Activated naive CD8-positive, alpha-beta T cell treated with anti-CD3 and anti-CD28 coated beads for 36 hours (primary cell): ENCODE measurements at regions not wholly inside any gene's neighbourhood (a gene's known extent, or its start where the extent isn't known, plus 50 kb on each side); places are given as distances from the start of the nearest gene placed in this dataset.
"Not testable (repeated sequence)": the region's sequence is repeated elsewhere in the genome, so short reads cannot be mapped to it uniquely, and the experiment has no call there.

Experiments
- DNase-seq: peaks from one replicate; pipeline ENCODE4 v3.0.0; 2021
- H3K27ac Mint-ChIP-seq: one replicate; pipeline ENCODE4 v1.8.0; 2022; ENCODE audit warnings: mild to moderate bottlenecking, moderate library complexity, mixed read lengths
- H3K27me3 Mint-ChIP-seq: one replicate; pipeline ENCODE4 v1.8.0; 2022; ENCODE audit warnings: mild to moderate bottlenecking, mixed read lengths
- H3K36me3 Mint-ChIP-seq: one replicate; pipeline ENCODE4 v1.8.0; 2021; ENCODE audit warnings: mild to moderate bottlenecking, mixed read lengths
- H3K4me1 Mint-ChIP-seq: one replicate; pipeline ENCODE4 v1.8.0; 2021; ENCODE audit warnings: mixed read lengths
- H3K4me3 Mint-ChIP-seq: one replicate; pipeline ENCODE4 v1.8.0; 2022; ENCODE audit warnings: mild to moderate bottlenecking, moderate library complexity, mixed read lengths
- H3K9me3 Mint-ChIP-seq: one replicate; pipeline ENCODE4 v1.8.0; 2022; ENCODE audit warnings: mixed read lengths

- not testable (repeated sequence) for H3K36me3 Mint-ChIP-seq, H3K9me3 Mint-ChIP-seq, H3K27me3 Mint-ChIP-seq, H3K4me3 Mint-ChIP-seq
- Mint-ChIP-seq H3K27ac (peak overlapping the region; percentile 78), H3K4me1 (peaks cover 15% of the 10 kb centered on the region)
- DNase-seq, result peak; percentile 4
Measured at GRCh38 chr2:111315188-111315917, 194.6 kb downstream of the BCL2L11 start.

DNA sequence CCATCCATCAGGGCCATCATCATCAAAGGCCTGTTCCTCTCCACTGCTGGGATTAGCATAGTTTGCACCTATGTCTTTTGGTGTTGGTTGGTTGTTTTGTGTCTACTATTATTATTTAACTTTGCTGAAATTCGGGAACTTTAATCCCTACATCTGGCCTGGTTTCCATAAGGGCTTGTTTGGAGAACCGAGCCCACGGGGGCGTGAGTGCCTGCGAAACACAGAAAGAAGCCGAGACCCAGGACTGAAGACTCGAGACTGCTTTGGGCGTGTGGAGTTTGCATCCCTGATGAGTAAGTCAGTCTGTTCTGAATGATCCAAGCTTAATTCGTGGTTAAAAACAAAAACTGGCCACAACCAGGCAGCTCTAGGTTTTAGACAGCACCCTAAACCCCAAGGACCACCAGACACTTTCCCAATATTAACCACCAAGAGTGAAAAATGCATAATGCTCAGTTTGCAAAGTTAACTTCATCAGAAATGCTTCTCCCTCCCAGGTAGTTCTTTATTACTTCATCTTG, 195.6 kb downstream of the BCL2L11 start:
- DNase-seq, result peak; percentile 3
- Mint-ChIP-seq H3K27ac (peak overlapping the region; percentile 93), H3K4me1 (peaks cover 15% of the 10 kb centered on the region), H3K4me3 (peak overlapping the region; percentile 33)
- not testable (repeated sequence) for H3K9me3 Mint-ChIP-seq, H3K27me3 Mint-ChIP-seq, H3K36me3 Mint-ChIP-seq

GRCh38 chr2:111316881-111317549, 196.3 kb downstream of the BCL2L11 start:
- H3K9me3 Mint-ChIP-seq, H3K27ac Mint-ChIP-seq, H3K27me3 Mint-ChIP-seq, H3K36me3 Mint-ChIP-seq, H3K4me3 Mint-ChIP-seq: not testable (repeated sequence)
- H3K4me1 Mint-ChIP-seq, result peaks cover 15% of the 10 kb centered on the region
- DNase-seq, result peak; percentile 20

DNA sequence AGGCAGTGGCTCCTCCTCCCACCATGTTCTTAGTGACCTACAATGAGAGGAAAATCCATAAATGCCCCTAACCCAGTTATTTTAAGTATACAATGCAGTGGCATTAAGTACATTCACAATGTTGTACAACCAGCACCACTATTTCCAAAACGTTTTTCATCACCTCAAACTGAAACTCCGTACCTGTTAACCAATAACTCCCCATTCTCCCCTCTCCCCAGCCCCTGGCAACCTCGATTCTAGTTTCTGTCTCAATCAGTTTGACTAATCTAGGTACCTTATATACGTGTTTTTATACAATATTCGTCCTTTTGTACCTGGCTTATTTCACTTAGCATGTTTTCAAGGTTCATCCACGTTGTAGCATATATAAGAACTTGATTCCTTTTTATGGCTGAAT, 198.8 kb downstream of the BCL2L11 start:
- not testable (repeated sequence) for H3K9me3 Mint-ChIP-seq, H3K36me3 Mint-ChIP-seq, H3K4me3 Mint-ChIP-seq, H3K27ac Mint-ChIP-seq, H3K27me3 Mint-ChIP-seq, DNase-seq
- H3K4me1 Mint-ChIP-seq, result peaks cover 15% of the 10 kb centered on the region

DNA sequence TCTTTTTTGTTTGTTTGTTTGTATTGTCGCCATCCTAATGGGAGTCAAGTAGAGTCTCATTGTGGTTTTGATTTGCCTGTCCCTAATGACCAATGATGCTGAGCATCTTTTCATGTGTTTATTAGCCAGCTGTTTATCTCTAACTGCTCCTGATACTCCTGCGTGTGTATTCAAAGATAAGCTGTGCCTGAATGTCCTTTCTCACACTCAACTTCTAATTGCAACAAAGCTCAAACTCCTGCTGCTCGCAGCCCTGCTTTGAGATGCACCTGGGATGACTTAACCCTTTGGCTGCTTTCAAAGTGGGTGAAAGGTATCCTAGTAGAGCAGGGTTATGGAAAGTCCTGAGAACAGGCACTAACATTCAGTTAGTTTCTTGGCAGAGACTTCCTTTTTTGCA, 199.6 kb downstream of the BCL2L11 start:
- not testable (repeated sequence) for H3K4me3 Mint-ChIP-seq, DNase-seq, H3K9me3 Mint-ChIP-seq, H3K36me3 Mint-ChIP-seq, H3K27me3 Mint-ChIP-seq
- Mint-ChIP-seq H3K27ac (peak overlapping the region; percentile 42), H3K4me1 (peaks cover 15% of the 10 kb centered on the region)

DNA sequence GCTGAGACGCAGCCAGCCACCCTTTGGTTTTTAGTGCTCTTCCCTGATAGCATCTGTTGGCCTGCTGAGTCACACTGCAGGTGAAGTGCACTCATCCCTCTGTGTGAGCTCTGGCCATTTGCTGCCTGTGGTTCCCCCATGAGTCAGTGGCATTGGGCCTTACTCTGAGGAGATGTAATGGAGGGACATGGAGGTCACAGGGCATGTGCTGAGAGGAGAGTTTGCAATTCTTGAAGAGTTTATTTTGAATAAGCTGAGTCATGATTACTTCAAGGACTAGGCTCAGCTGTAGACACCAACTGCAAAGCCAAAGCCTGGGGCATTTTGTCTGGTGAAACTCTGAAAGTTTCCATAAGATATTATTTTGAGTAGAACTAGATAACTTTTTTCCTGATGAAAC, 200.3 kb downstream of the BCL2L11 start:
- H3K36me3 Mint-ChIP-seq, H3K27ac Mint-ChIP-seq, H3K4me3 Mint-ChIP-seq, H3K9me3 Mint-ChIP-seq, DNase-seq, H3K27me3 Mint-ChIP-seq: not testable (repeated sequence)
- peaks cover 15% of the 10 kb centered on the region for H3K4me1 Mint-ChIP-seq

DNA sequence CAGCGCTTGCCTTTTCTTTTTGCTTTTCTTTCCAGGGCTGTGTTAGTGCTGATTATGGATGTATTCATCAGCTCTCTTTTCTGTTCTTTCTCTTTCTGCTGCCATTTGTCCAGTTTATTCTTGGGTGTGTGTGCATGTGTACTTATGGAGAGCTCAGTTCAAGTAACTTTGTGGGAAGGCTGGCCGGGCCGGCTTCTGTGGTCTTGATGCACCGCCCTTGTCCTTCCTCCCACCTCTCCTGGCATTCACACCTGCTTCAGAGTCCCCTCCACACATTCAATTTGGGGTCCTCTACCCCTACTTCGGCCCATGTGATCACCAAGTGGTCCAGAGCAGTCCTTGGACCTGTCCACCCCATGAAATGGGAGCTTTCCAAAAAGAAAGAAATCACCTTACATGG, 202.7 kb downstream of the BCL2L11 start:
- H3K27ac Mint-ChIP-seq, H3K9me3 Mint-ChIP-seq, H3K4me3 Mint-ChIP-seq, DNase-seq, H3K27me3 Mint-ChIP-seq, H3K36me3 Mint-ChIP-seq, H3K4me1 Mint-ChIP-seq: not testable (repeated sequence)

DNA sequence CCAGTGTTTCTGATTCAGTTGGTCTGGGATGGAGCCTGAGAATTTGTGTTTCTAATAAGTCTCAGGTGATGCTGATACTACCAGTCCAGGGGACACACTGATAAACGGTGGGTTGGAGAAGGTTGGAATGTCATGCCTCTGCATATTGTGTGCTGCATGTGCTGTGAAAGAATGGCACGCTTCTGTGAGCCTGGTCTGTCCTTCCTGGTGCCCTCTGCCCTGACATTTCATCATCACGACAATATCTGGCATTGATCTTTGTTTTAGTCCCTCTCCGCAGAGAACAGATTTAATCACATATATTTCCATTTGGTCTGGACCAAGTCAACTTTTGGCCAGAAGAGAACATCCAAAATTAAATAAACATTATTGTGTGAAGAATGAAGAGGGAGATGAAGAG, 207.0 kb downstream of the BCL2L11 start:
- not testable (repeated sequence) for H3K27me3 Mint-ChIP-seq, H3K4me1 Mint-ChIP-seq, H3K9me3 Mint-ChIP-seq, H3K27ac Mint-ChIP-seq, H3K4me3 Mint-ChIP-seq, DNase-seq, H3K36me3 Mint-ChIP-seq

DNA sequence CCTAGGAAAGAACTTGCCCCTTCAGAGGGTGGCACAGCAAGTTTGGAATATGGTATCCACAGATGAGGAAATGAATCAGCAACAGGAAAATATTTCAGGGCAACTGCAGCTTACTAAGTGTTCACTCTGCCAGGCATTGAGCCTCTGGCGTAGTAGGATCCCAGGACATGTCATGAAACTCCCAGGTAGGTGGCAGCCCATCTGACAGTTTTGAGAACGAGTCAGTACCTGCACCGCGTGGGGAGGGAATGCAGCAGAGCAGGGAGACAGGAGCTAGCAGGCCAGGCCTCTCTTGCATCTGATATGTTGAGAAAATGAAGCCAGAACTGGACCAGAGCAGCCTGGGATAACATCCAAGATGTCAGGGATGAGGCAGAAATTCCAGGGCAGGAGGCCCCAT, 208.6 kb downstream of the BCL2L11 start:
- H3K4me3 Mint-ChIP-seq, H3K27ac Mint-ChIP-seq, H3K9me3 Mint-ChIP-seq, H3K4me1 Mint-ChIP-seq, H3K36me3 Mint-ChIP-seq, DNase-seq, H3K27me3 Mint-ChIP-seq: not testable (repeated sequence)

GRCh38 chr2:111331099-111331724, 210.5 kb downstream of the BCL2L11 start:
- not testable (repeated sequence) for H3K27me3 Mint-ChIP-seq, H3K27ac Mint-ChIP-seq, H3K4me1 Mint-ChIP-seq, H3K4me3 Mint-ChIP-seq, DNase-seq, H3K36me3 Mint-ChIP-seq, H3K9me3 Mint-ChIP-seq

- not testable (repeated sequence) for H3K9me3 Mint-ChIP-seq, H3K27ac Mint-ChIP-seq, H3K4me1 Mint-ChIP-seq, H3K4me3 Mint-ChIP-seq, H3K36me3 Mint-ChIP-seq, DNase-seq, H3K27me3 Mint-ChIP-seq
Measured at GRCh38 chr2:111335220-111335907, 214.7 kb downstream of the BCL2L11 start.

GRCh38 chr2:111338474-111338873, 217.8 kb downstream of the BCL2L11 start:
- H3K4me3 Mint-ChIP-seq, DNase-seq, H3K27ac Mint-ChIP-seq, H3K9me3 Mint-ChIP-seq, H3K36me3 Mint-ChIP-seq, H3K27me3 Mint-ChIP-seq, H3K4me1 Mint-ChIP-seq: not testable (repeated sequence)

DNA sequence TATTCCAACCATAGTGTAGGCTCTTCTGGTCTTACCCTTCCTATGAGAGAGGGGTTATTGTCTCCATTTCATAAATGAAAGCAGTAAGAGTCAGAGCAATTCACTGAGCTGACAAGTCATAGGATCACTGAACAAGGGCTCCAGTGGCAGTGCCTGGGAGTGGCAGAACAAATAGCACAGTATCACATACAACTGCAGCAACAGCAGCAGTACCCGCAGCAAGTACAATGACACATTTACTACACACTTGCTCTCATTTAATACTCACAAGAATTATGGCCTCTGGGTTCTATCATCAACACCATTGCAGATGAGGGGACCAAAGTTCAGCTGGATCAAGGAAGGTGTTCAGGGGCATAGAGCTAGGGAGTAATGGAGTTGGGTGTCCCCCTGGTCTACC, 218.8 kb downstream of the BCL2L11 start:
- H3K4me3 Mint-ChIP-seq, H3K9me3 Mint-ChIP-seq, H3K27me3 Mint-ChIP-seq, H3K4me1 Mint-ChIP-seq, H3K27ac Mint-ChIP-seq, H3K36me3 Mint-ChIP-seq, DNase-seq: not testable (repeated sequence)

- H3K4me3 Mint-ChIP-seq, H3K9me3 Mint-ChIP-seq, H3K4me1 Mint-ChIP-seq, H3K36me3 Mint-ChIP-seq, DNase-seq, H3K27me3 Mint-ChIP-seq, H3K27ac Mint-ChIP-seq: not testable (repeated sequence)
Measured at GRCh38 chr2:111344590-111344989, 223.9 kb downstream of the BCL2L11 start.

- H3K9me3 Mint-ChIP-seq, DNase-seq, H3K27me3 Mint-ChIP-seq, H3K4me3 Mint-ChIP-seq, H3K27ac Mint-ChIP-seq, H3K36me3 Mint-ChIP-seq, H3K4me1 Mint-ChIP-seq: not testable (repeated sequence)
Measured at GRCh38 chr2:111345439-111345838, 224.7 kb downstream of the BCL2L11 start.
